H1 (cell line): ENCODE measurements at regions not wholly inside any gene's neighbourhood (a gene's known extent, or its start where the extent isn't known, plus 50 kb on each side); places are given as distances from the start of the nearest gene placed in this dataset.

Experiments
- CTCF ChIA-PET: fragments of 300-600 bp; sonication (Branson Sonifier 250); formaldehyde crosslinking; loops from one replicate; lab custom pipeline; 2021; ENCODE audit not compliant: partially characterized antibody; lab: Charles Lee
- POLR2A ChIA-PET: fragments of 300-600 bp; sonication (Branson Sonifier 250); formaldehyde crosslinking; loops from one replicate; lab custom pipeline; 2021; ENCODE audit warnings: inconsistent platforms; ENCODE audit not compliant: partially characterized antibody; lab: Charles Lee
- DNase-seq, 2 experiments: peaks; one replicate each; pipeline versions ENCODE4 v3.0.0 to v3.0.0-alpha.2; 2010 to 2022; ENCODE audit warnings: low spot score in 2 of 2, low read depth in 1 of 2, mixed read lengths in 1 of 2
- FAIRE-seq: peaks from 2 replicates; lab custom pipeline; 2011; peaks lifted over from hg19 to GRCh38; lab: Jason Lieb, UNC
- H2AFZ ChIP-seq: 2 replicates; pipeline ENCODE4 v1.8.1; 2012; ENCODE audit warnings: low read length, inconsistent platforms
- H2AK5ac ChIP-seq: 2 replicates; pipeline ENCODE4 v1.6.1; 2013; ENCODE audit warnings: low read depth, low read length
- H2BK120ac ChIP-seq: replicated peaks from 2 replicates; pipeline ENCODE3; 2013; ENCODE audit warnings: low read depth, low read length, inconsistent platforms
- H2BK12ac ChIP-seq: 2 replicates; pipeline ENCODE4 v1.6.1; 2013; ENCODE audit warnings: low read depth, low read length
- H2BK15ac ChIP-seq: 2 replicates; pipeline ENCODE4 v1.6.1; 2013; ENCODE audit warnings: low read length
- H2BK20ac ChIP-seq: 2 replicates; pipeline ENCODE4 v1.6.1; 2013; ENCODE audit warnings: low read length
- H2BK5ac ChIP-seq: 2 replicates; pipeline ENCODE4 v1.6.1; 2013; ENCODE audit warnings: low read depth, low read length
- H3K14ac ChIP-seq: 2 replicates; pipeline ENCODE4 v1.6.1; 2013; ENCODE audit warnings: inconsistent platforms; ENCODE audit not compliant: insufficient read length
- H3K18ac ChIP-seq: 2 replicates; pipeline ENCODE4 v1.6.1; 2013; ENCODE audit warnings: low read length; ENCODE audit errors: extremely low read depth
- H3K23ac ChIP-seq: 2 replicates; pipeline ENCODE4 v1.6.1; 2013; ENCODE audit warnings: inconsistent platforms; ENCODE audit not compliant: insufficient read length
- H3K23me2 ChIP-seq: 2 replicates; pipeline ENCODE4 v1.6.1; 2013; ENCODE audit warnings: low read depth, low read length
- H3K27ac ChIP-seq: 2 replicates; pipeline ENCODE4 v1.6.1; 2011; ENCODE audit warnings: low read depth, low read length, inconsistent platforms
- H3K27me3 ChIP-seq, 4 experiments: replicated peaks in 1 of 4; 1 replicate in 1 of 4; 2 replicates in 3 of 4; pipeline versions ENCODE4 v1.6.1 to v1.8.1; 2011 to 2013; ENCODE audit warnings: low read length in 3 of 4, mild to moderate bottlenecking in 3 of 4, inconsistent platforms in 2 of 4, mixed read lengths in 2 of 4, moderate library complexity in 1 of 4; ENCODE audit not compliant: control insufficient read depth in 3 of 4, insufficient read depth in 3 of 4; ENCODE audit errors: extremely low read depth in 1 of 4
- H3K36me3 ChIP-seq, 4 experiments: 2 replicates each; pipeline versions ENCODE4 v1.6.1 to v1.8.1; 2011 to 2013; ENCODE audit warnings: mild to moderate bottlenecking in 4 of 4, low read length in 3 of 4, moderate library complexity in 2 of 4, control low read depth in 1 of 4, inconsistent platforms in 1 of 4; ENCODE audit not compliant: insufficient read depth in 4 of 4, control insufficient read depth in 2 of 4
- H3K4ac ChIP-seq: replicated peaks from 2 replicates; pipeline ENCODE3; 2013; ENCODE audit warnings: low read length, low read depth, mixed read lengths, inconsistent platforms; ENCODE audit not compliant: insufficient read length
- H3K4me1 ChIP-seq, 4 experiments: replicated peaks in 1 of 4; 1 replicate in 1 of 4; 2 replicates in 3 of 4; pipeline versions ENCODE4 v1.6.1 to v1.8.1; 2011 to 2013; ENCODE audit warnings: low read length in 3 of 4, inconsistent platforms in 2 of 4, mixed read lengths in 1 of 4; ENCODE audit not compliant: insufficient read depth in 4 of 4, control insufficient read depth in 3 of 4
- H3K4me2 ChIP-seq, 2 experiments: 2 replicates each; pipeline versions ENCODE4 v1.6.1 to v1.8.1; 2011 to 2013; ENCODE audit warnings: low read depth in 2 of 2, low read length in 2 of 2, control low read depth in 1 of 2, inconsistent platforms in 1 of 2, mild to moderate bottlenecking in 1 of 2; ENCODE audit not compliant: insufficient read depth in 1 of 2
- H3K4me3 ChIP-seq, 4 experiments: fragments of 200-600, 300-600 bp in 1 of 4; sonication (generic), shearing (Covaris generic), sonication (Bioruptor Twin) in 1 of 4; 2 replicates each; pipeline versions ENCODE4 v1.5.1 to v1.8.1; 2011 to 2016; ENCODE audit warnings: low read length in 4 of 4, low read depth in 3 of 4, control low read depth in 2 of 4, inconsistent platforms in 2 of 4, mild to moderate bottlenecking in 2 of 4, mixed read lengths in 1 of 4, moderate library complexity in 1 of 4; ENCODE audit not compliant: insufficient read depth in 2 of 4; ENCODE audit errors: extremely low read depth in 1 of 4
- H3K56ac ChIP-seq: replicated peaks from 2 replicates; pipeline ENCODE3; 2013; ENCODE audit warnings: low read depth, mild to moderate bottlenecking, mixed read lengths, low read length, inconsistent platforms; ENCODE audit not compliant: insufficient read length
- H3K79me1 ChIP-seq: 2 replicates; pipeline ENCODE4 v1.6.1; 2013; ENCODE audit warnings: low read depth, low read length, control low read depth
- H3K79me2 ChIP-seq, 2 experiments: 2 replicates each; pipeline versions ENCODE4 v1.6.1 to v1.8.1; 2012 to 2013; ENCODE audit warnings: low read length in 2 of 2, mild to moderate bottlenecking in 2 of 2, inconsistent platforms in 1 of 2; ENCODE audit not compliant: insufficient read depth in 2 of 2, control insufficient read depth in 1 of 2
- H3K9ac ChIP-seq, 4 experiments: replicated peaks in 1 of 4; 1 replicate in 1 of 4; 2 replicates in 3 of 4; pipeline versions ENCODE4 v1.6.1 to v1.8.1; 2011 to 2013; ENCODE audit warnings: low read depth in 3 of 4, low read length in 3 of 4, control low read depth in 2 of 4, mild to moderate bottlenecking in 2 of 4, moderate library complexity in 2 of 4, inconsistent platforms in 1 of 4; ENCODE audit errors: extremely low read depth in 1 of 4
- H3K9me3 ChIP-seq, 2 experiments: 2 replicates each; pipeline versions ENCODE4 v1.6.1 to v1.8.1; 2012 to 2013; ENCODE audit warnings: mild to moderate bottlenecking in 2 of 2, moderate library complexity in 2 of 2, control low read depth in 1 of 2, inconsistent platforms in 1 of 2, low read depth in 1 of 2, low read length in 1 of 2, mixed read lengths in 1 of 2; ENCODE audit not compliant: insufficient read depth in 2 of 2
- H4K20me1 ChIP-seq, 2 experiments: replicated peaks in 1 of 2; 2 replicates each; pipeline versions ENCODE3 to v1.8.1; 2011 to 2013; ENCODE audit warnings: inconsistent platforms in 2 of 2, low read length in 2 of 2, mild to moderate bottlenecking in 1 of 2; ENCODE audit not compliant: insufficient read depth in 2 of 2, control insufficient read depth in 1 of 2
- H4K5ac ChIP-seq: 2 replicates; pipeline ENCODE4 v1.6.1; 2013; ENCODE audit warnings: low read length, low read depth, mixed read lengths, inconsistent platforms; ENCODE audit not compliant: insufficient read length
- H4K8ac ChIP-seq: 2 replicates; pipeline ENCODE4 v1.8.0; 2013; ENCODE audit warnings: mild to moderate bottlenecking, moderate library complexity, low read length, inconsistent platforms; ENCODE audit not compliant: insufficient read depth; ENCODE audit errors: extremely low read depth
- H4K91ac ChIP-seq: replicated peaks from 2 replicates; pipeline ENCODE3; 2013; ENCODE audit warnings: low read length, mixed read lengths, inconsistent platforms; ENCODE audit not compliant: insufficient read length
- CBX8 ChIP-seq: fragments of 300-800, 300-1000 bp; sonication (generic); IDR thresholded peaks from 2 replicates; pipeline ENCODE4 v1.7.1; 2016; ENCODE audit warnings: low read depth, low read length, borderline replicate concordance
- GABPA ChIP-seq: IDR thresholded peaks from 2 replicates; pipeline ENCODE4 v1.6.1; 2011; ENCODE audit warnings: mild to moderate bottlenecking, low read length, moderate library complexity, borderline replicate concordance; ENCODE audit not compliant: insufficient read depth
- KDM1A ChIP-seq: fragments of 200-600, 300-600 bp; sonication (generic); IDR thresholded peaks from 2 replicates; pipeline ENCODE4 v1.7.1; 2016; ENCODE audit warnings: mild to moderate bottlenecking, low read length, borderline replicate concordance
- NANOG ChIP-seq: IDR thresholded peaks from 2 replicates; pipeline ENCODE4 v1.6.1; 2011; ENCODE audit warnings: low read length, low read depth, mild to moderate bottlenecking, inconsistent platforms; ENCODE audit not compliant: insufficient read depth, poor library complexity, severe bottlenecking
- SP2 ChIP-seq: IDR thresholded peaks from 2 replicates; pipeline ENCODE4 v1.6.1; 2012; ENCODE audit warnings: mild to moderate bottlenecking, low read length, inconsistent platforms
- TAF1 ChIP-seq: IDR thresholded peaks from 2 replicates; pipeline ENCODE4 v1.6.1; 2011; ENCODE audit warnings: mild to moderate bottlenecking, low read depth, low read length
- TCF12 ChIP-seq: IDR thresholded peaks from 2 replicates; pipeline ENCODE4 v1.6.1; 2011; ENCODE audit warnings: low read depth, mild to moderate bottlenecking, low read length
- WGBS, 2 experiments: shearing (Covaris generic) in 1 of 2; methylation state at CpG; one replicate each; pipeline versions ENCODE4 v1.1.6 to v1.1.7; 2013 to 2015; ENCODE audit warnings: low lambda C conversion rate in 2 of 2, mixed read lengths in 2 of 2, inconsistent platforms in 1 of 2, low coverage in 1 of 2, missing lambda C conversion rate in 1 of 2; ENCODE audit not compliant: insufficient replicate concordance in 2 of 2, insufficient coverage in 1 of 2, insufficient read length in 1 of 2; ENCODE audit errors: extremely low coverage in 1 of 2, missing lambda C conversion rate in 1 of 2; 5-methylcytosine and 5-hydroxymethylcytosine counted together
- TF ChIP-seq, protein P1 (sequence below): IDR thresholded peaks from 2 replicates; pipeline ENCODE4 v1.6.1; 2012; ENCODE audit warnings: inconsistent platforms

DNA sequence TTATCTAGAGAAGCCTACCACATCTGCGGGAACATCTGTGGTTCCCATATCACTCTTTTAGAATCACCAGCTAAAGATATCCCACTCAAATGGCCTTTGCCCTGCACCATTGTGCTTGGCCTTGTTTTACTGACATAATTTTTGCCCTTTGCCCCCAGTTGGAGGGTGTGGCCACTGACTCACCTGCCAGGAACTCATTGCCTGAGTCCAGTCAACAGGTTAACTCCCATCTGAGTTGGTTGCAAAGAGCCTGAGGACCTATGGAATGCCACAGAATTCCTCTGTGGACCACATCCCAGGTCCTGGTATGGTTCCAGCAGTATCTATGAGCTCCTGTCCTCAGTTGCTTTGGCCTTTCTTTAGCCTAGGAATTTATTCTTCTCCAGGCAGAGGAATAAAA is 55.7 kb upstream of the PTGR2 start:
- no peak overlapping the region for H3K4me2 ChIP-seq
- no peak overlapping the region for H3K23ac ChIP-seq
- H3K4me3 ChIP-seq = no peak overlapping the region
- no peak overlapping the region for H4K5ac ChIP-seq
- no peak overlapping the region for H3K14ac ChIP-seq
- H3K18ac ChIP-seq = no peak overlapping the region
- WGBS, 2 experiments = 74% methylated on average over 1 of the region's 1 CpG; no CpG with 5 or more reads in 1 of the 2 experiments
- H3K56ac ChIP-seq = no peak overlapping the region
- no peaks in the 10 kb centered on the region for H3K79me2 ChIP-seq
- ChIA-PET POLR2A (interaction anchor here (1.2 to 1.3 kb wide), 2 partner anchors 10 to 13 kb away, joined by 3 read pairs; no protein-coding TSS in a partner anchor), CTCF (interaction anchor here (1.1 to 2.8 kb wide), 6 partner anchors 10 to 55 kb away, joined by 3 to 10 read pairs (median 4); no protein-coding TSS in a partner anchor)
- H3K4me1 ChIP-seq = peaks cover 0 to 4% (median 1%) of the 10 kb centered on the region in 4 experiments; a peak in 3 of 7 replicates
- no peak overlapping the region for H2BK15ac ChIP-seq
- no peak overlapping the region for H3K4ac ChIP-seq
- no peaks in the 10 kb centered on the region for H4K20me1 ChIP-seq
- no peaks in the 10 kb centered on the region for H3K36me3 ChIP-seq
- H2AFZ ChIP-seq = no peak overlapping the region
- no peak overlapping the region for H2BK120ac ChIP-seq
- H2BK20ac ChIP-seq = no peak overlapping the region
- no peak overlapping the region for H4K8ac ChIP-seq
- no peak overlapping the region for H2AK5ac ChIP-seq
- no peak overlapping the region for H3K27ac ChIP-seq
- TF ChIP-seq CBX8 (no peak), TAF1 (no peak), NANOG (no peak), KDM1A (no peak), SP2 (no peak), TCF12 (no peak), GABPA (no peak)
- TF ChIP-seq, protein P1, sequence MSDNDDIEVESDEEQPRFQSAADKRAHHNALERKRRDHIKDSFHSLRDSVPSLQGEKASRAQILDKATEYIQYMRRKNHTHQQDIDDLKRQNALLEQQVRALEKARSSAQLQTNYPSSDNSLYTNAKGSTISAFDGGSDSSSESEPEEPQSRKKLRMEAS = no peak
- H2BK5ac ChIP-seq = no peak overlapping the region
- no peak overlapping the region for H3K9ac ChIP-seq
- H3K23me2 ChIP-seq = no peaks in the 10 kb centered on the region
- no peak overlapping the region for H2BK12ac ChIP-seq
- H3K79me1 ChIP-seq = no peaks in the 10 kb centered on the region
- FAIRE-seq (no peak), DNase-seq (no peak)
- peaks cover 0 to 2% (median 0%) of the 10 kb centered on the region in 4 experiments; a peak in 1 of 7 replicates for H3K27me3 ChIP-seq
- H4K91ac ChIP-seq = no peak overlapping the region
- H3K9me3 ChIP-seq = no peaks in the 10 kb centered on the region
